Nephron (organoid): ENCODE measurements at regions not wholly inside any gene's neighbourhood (a gene's known extent, or its start where the extent isn't known, plus 50 kb on each side); places are given as distances from the start of the nearest gene placed in this dataset.

Experiments used
- H3K27ac Mint-ChIP-seq, 3 experiments: 2 replicates each; pipeline ENCODE4 v1.8.0; 2020; ENCODE audit warnings: mixed read lengths in 3 of 3, mild to moderate bottlenecking in 2 of 3, moderate library complexity in 1 of 3
- H3K27me3 Mint-ChIP-seq: 2 replicates; pipeline ENCODE4 v1.8.0; 2021; ENCODE audit warnings: low read depth, mild to moderate bottlenecking, moderate library complexity, mixed read lengths
- H3K36me3 Mint-ChIP-seq: 2 replicates; pipeline ENCODE4 v1.8.0; 2020; ENCODE audit warnings: low read depth, mixed read lengths
- H3K4me1 Mint-ChIP-seq: 2 replicates; pipeline ENCODE4 v1.8.0; 2020; ENCODE audit warnings: mixed read lengths
- H3K4me3 Mint-ChIP-seq, 3 experiments: 2 replicates each; pipeline ENCODE4 v1.8.0; 2020; ENCODE audit warnings: mild to moderate bottlenecking in 3 of 3, mixed read lengths in 3 of 3, moderate library complexity in 2 of 3
- H3K9me3 Mint-ChIP-seq: 2 replicates; pipeline ENCODE4 v1.8.0; 2020; ENCODE audit warnings: mixed read lengths
- CTCF ChIP-seq, 3 experiments: fragments of 200-600 bp; sonication (generic); IDR thresholded peaks; one replicate each; pipeline ENCODE4 v1.5.0; 2021; ENCODE audit warnings: antibody characterized with exemption in 3 of 3; ENCODE audit not compliant: unreplicated experiment in 3 of 3

GRCh38 chr15:87681104-87681503 lies 575.4 kb downstream of the NTRK3 start:
- peaks cover 14% of the 10 kb centered on the region for H3K4me1 Mint-ChIP-seq
- no peaks in the 10 kb centered on the region for H3K27me3 Mint-ChIP-seq
- no peak for TF ChIP-seq CTCF (IDR thresholded peaks at IDR 0.05; ENCODE audit: unreplicated experiment in 3 of 3)
- peaks cover 15% of the 10 kb centered on the region for H3K9me3 Mint-ChIP-seq
- no peak overlapping the region for H3K4me3 Mint-ChIP-seq
- no peaks in the 10 kb centered on the region for H3K36me3 Mint-ChIP-seq
- H3K27ac Mint-ChIP-seq = no peak overlapping the region

GRCh38 chr15:87680208-87680607 lies 576.3 kb downstream of the NTRK3 start:
- Mint-ChIP-seq H3K36me3 (no peaks in the 10 kb centered on the region), H3K9me3 (peaks cover 19% of the 10 kb centered on the region), H3K4me3 (no peak overlapping the region), H3K4me1 (peaks cover 14% of the 10 kb centered on the region), H3K27me3 (no peaks in the 10 kb centered on the region), H3K27ac (no peak overlapping the region)
- no peak for TF ChIP-seq CTCF (IDR thresholded peaks at IDR 0.05; ENCODE audit: unreplicated experiment in 3 of 3)

GRCh38 chr15:87675271-87675670 lies 581.3 kb downstream of the NTRK3 start:
- Mint-ChIP-seq H3K27ac (no peak overlapping the region), H3K27me3 (peaks cover 6% of the 10 kb centered on the region), H3K4me3 (no peak overlapping the region)

GRCh38 chr15:87672309-87673288 lies 583.9 kb downstream of the NTRK3 start:
- TF ChIP-seq CTCF (IDR thresholded peaks at IDR 0.05; ENCODE audit: unreplicated experiment in 3 of 3) = peak; percentile 49 to 60 (median 53)
- Mint-ChIP-seq H3K4me3 (no peak overlapping the region), H3K4me1 (no peaks in the 10 kb centered on the region), H3K27me3 (peaks cover 6% of the 10 kb centered on the region), H3K9me3 (peaks cover 32% of the 10 kb centered on the region), H3K27ac (no peak overlapping the region), H3K36me3 (no peaks in the 10 kb centered on the region)

More at GRCh38 chr15:87675271-87675670, 581.3 kb downstream of the NTRK3 start:
- peaks cover 19% of the 10 kb centered on the region for H3K9me3 Mint-ChIP-seq
- H3K4me1 Mint-ChIP-seq = peaks cover 14% of the 10 kb centered on the region
- no peaks in the 10 kb centered on the region for H3K36me3 Mint-ChIP-seq
- no peak for TF ChIP-seq CTCF (IDR thresholded peaks at IDR 0.05; ENCODE audit: unreplicated experiment in 3 of 3)

GRCh38 chr15:87671289-87671688 lies 585.2 kb downstream of the NTRK3 start:
- Mint-ChIP-seq H3K9me3 (peaks cover 21% of the 10 kb centered on the region), H3K27me3 (peaks cover 6% of the 10 kb centered on the region), H3K27ac (no peak overlapping the region), H3K4me1 (no peaks in the 10 kb centered on the region), H3K4me3 (no peak overlapping the region), H3K36me3 (no peaks in the 10 kb centered on the region)
- no peak for TF ChIP-seq CTCF (IDR thresholded peaks at IDR 0.05; ENCODE audit: unreplicated experiment in 3 of 3)
